WTC11 (cell line): ENCODE measurements at regions not wholly inside any gene's neighbourhood (a gene's known extent, or its start where the extent isn't known, plus 50 kb on each side); places are given as distances from the start of the nearest gene placed in this dataset.

Experiments
- ATAC-seq: fragments of 200-7000 bp; cut with Tn5 transposase; 2 replicates; pipeline ENCODE4 v1.10.0; 2021; ENCODE audit warnings: mild to moderate bottlenecking, moderate library complexity
- CTCF ChIA-PET: fragments of 300-600 bp; sonication (Branson Sonifier 250); formaldehyde crosslinking; loops from one replicate; lab custom pipeline; 2021; ENCODE audit warnings: antibody characterized with exemption; lab: Charles Lee
- POLR2A ChIA-PET: fragments of 350-600 bp; sonication (Branson Sonifier 250); formaldehyde crosslinking; loops from one replicate; lab custom pipeline; 2021; ENCODE audit warnings: antibody characterized with exemption; lab: Charles Lee
- DNase-seq: peaks from one replicate; pipeline ENCODE4 v3.0.0; 2021; ENCODE audit warnings: low spot score
- H3K27ac Mint-ChIP-seq: 2 replicates; pipeline ENCODE4 v1.8.0; 2021; ENCODE audit warnings: mixed read lengths
- H3K27me3 Mint-ChIP-seq: 2 replicates; pipeline ENCODE4 v1.8.0; 2021; ENCODE audit warnings: low read depth, mild to moderate bottlenecking, moderate library complexity, mixed read lengths
- H3K36me3 Mint-ChIP-seq: 2 replicates; pipeline ENCODE4 v1.8.0; 2021; ENCODE audit warnings: mixed read lengths
- H3K4me1 Mint-ChIP-seq: 2 replicates; pipeline ENCODE4 v1.8.0; 2022; ENCODE audit warnings: mixed read lengths
- H3K4me3 Mint-ChIP-seq: 2 replicates; pipeline ENCODE4 v1.8.0; 2021; ENCODE audit warnings: mild to moderate bottlenecking, moderate library complexity, mixed read lengths
- H3K9me3 Mint-ChIP-seq: 2 replicates; pipeline ENCODE4 v1.8.0; 2021; ENCODE audit warnings: mixed read lengths
- ATF1 ChIP-seq: sonication (generic); formaldehyde crosslinking; IDR thresholded peaks from 2 replicates; pipeline ENCODE4 v1.8.1; 2023; ENCODE audit warnings: mild to moderate bottlenecking, moderate library complexity, missing genetic modification reagents
- FOXK1 ChIP-seq: sonication (generic); formaldehyde crosslinking; IDR thresholded peaks from 2 replicates; pipeline ENCODE4 v1.8.0; 2022; ENCODE audit warnings: mild to moderate bottlenecking, moderate library complexity, missing genetic modification reagents
- FOXP1 ChIP-seq: sonication (generic); formaldehyde crosslinking; IDR thresholded peaks from 2 replicates; pipeline ENCODE4 v1.8.0; 2022; ENCODE audit warnings: missing genetic modification reagents, mild to moderate bottlenecking, moderate library complexity, borderline replicate concordance
- GABPB1 ChIP-seq: sonication (generic); formaldehyde crosslinking; IDR thresholded peaks from 2 replicates; pipeline ENCODE4 v1.8.1; 2023; ENCODE audit warnings: mild to moderate bottlenecking, missing genetic modification reagents
- MXD4 ChIP-seq: fragments of 250-450 bp; sonication (Bioruptor Pico); IDR thresholded peaks from 2 replicates; pipeline ENCODE4 v1.8.0; 2021; ENCODE audit warnings: mild to moderate bottlenecking, moderate library complexity, borderline replicate concordance
- NFE2L1 ChIP-seq: sonication (generic); formaldehyde crosslinking; IDR thresholded peaks from 2 replicates; pipeline ENCODE4 v1.8.1; 2023; ENCODE audit warnings: missing genetic modification reagents
- NR1H2 ChIP-seq: sonication (generic); formaldehyde crosslinking; IDR thresholded peaks from 2 replicates; pipeline ENCODE4 v1.9.0; 2021; ENCODE audit warnings: mild to moderate bottlenecking, moderate library complexity, missing genetic modification reagents
- NR3C1 ChIP-seq: sonication (generic); formaldehyde crosslinking; conservative IDR thresholded peaks from 2 replicates; pipeline ENCODE4 v1.8.1; 2023; ENCODE audit warnings: low read depth, mild to moderate bottlenecking, missing genetic modification reagents
- RORB ChIP-seq: fragments of 250-450 bp; sonication (Bioruptor Pico); IDR thresholded peaks from 2 replicates; pipeline ENCODE4 v1.9.0; 2021; ENCODE audit warnings: mild to moderate bottlenecking
- SMAD4 ChIP-seq: sonication (generic); formaldehyde crosslinking; IDR thresholded peaks from 2 replicates; pipeline ENCODE4 v1.8.0; 2022; ENCODE audit warnings: mild to moderate bottlenecking, missing genetic modification reagents
- USF2 ChIP-seq: sonication (generic); formaldehyde crosslinking; IDR thresholded peaks from 2 replicates; pipeline ENCODE4 v1.8.1; 2023; ENCODE audit warnings: mild to moderate bottlenecking, missing genetic modification reagents, moderate library complexity
- ZNF263 ChIP-seq: sonication (generic); formaldehyde crosslinking; IDR thresholded peaks from 2 replicates; pipeline ENCODE4 v1.8.1; 2022; ENCODE audit warnings: low read depth, mild to moderate bottlenecking, moderate library complexity, missing genetic modification reagents
- ZNF281 ChIP-seq: sonication (generic); formaldehyde crosslinking; IDR thresholded peaks from 2 replicates; pipeline ENCODE4 v1.8.0; 2023; ENCODE audit warnings: mild to moderate bottlenecking, missing genetic modification reagents
- ZNF396 ChIP-seq: fragments of 250-450 bp; sonication (Bioruptor Pico); IDR thresholded peaks from 2 replicates; pipeline ENCODE4 v1.8.0; 2021; ENCODE audit warnings: mild to moderate bottlenecking, moderate library complexity, borderline replicate concordance
- TF ChIP-seq, protein P1 (sequence below): sonication (generic); formaldehyde crosslinking; IDR thresholded peaks from 2 replicates; pipeline ENCODE4 v1.8.1; 2022; ENCODE audit warnings: low read depth, missing genetic modification reagents, borderline replicate concordance
- TF ChIP-seq, protein P2 (sequence below): sonication (generic); formaldehyde crosslinking; IDR thresholded peaks from 2 replicates; pipeline ENCODE4 v1.8.0; 2022; ENCODE audit warnings: missing genetic modification reagents
- TF ChIP-seq, protein P3 (sequence below): fragments of 250-450 bp; sonication (Bioruptor Pico); IDR thresholded peaks from 2 replicates; pipeline ENCODE4 v1.9.0; 2021; ENCODE audit warnings: moderate library complexity, mild to moderate bottlenecking, inconsistent platforms, borderline replicate concordance
- TF ChIP-seq, protein P4 (sequence below): fragments of 250-450 bp; sonication (Bioruptor Pico); conservative IDR thresholded peaks from 2 replicates; pipeline ENCODE4 v1.9.0; 2021; ENCODE audit warnings: mild to moderate bottlenecking

- TF ChIP-seq, protein P1, sequence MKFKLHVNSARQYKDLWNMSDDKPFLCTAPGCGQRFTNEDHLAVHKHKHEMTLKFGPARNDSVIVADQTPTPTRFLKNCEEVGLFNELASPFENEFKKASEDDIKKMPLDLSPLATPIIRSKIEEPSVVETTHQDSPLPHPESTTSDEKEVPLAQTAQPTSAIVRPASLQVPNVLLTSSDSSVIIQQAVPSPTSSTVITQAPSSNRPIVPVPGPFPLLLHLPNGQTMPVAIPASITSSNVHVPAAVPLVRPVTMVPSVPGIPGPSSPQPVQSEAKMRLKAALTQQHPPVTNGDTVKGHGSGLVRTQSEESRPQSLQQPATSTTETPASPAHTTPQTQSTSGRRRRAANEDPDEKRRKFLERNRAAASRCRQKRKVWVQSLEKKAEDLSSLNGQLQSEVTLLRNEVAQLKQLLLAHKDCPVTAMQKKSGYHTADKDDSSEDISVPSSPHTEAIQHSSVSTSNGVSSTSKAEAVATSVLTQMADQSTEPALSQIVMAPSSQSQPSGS (CRISPR knock-in tag): no peak
- no peak for TF ChIP-seq NR3C1
- TF ChIP-seq ZNF281 (CRISPR knock-in tag): no peak
- no peak for TF ChIP-seq ATF1 (CRISPR knock-in tag)
- no peak for TF ChIP-seq ZNF263 (CRISPR knock-in tag)
- TF ChIP-seq, protein P2, sequence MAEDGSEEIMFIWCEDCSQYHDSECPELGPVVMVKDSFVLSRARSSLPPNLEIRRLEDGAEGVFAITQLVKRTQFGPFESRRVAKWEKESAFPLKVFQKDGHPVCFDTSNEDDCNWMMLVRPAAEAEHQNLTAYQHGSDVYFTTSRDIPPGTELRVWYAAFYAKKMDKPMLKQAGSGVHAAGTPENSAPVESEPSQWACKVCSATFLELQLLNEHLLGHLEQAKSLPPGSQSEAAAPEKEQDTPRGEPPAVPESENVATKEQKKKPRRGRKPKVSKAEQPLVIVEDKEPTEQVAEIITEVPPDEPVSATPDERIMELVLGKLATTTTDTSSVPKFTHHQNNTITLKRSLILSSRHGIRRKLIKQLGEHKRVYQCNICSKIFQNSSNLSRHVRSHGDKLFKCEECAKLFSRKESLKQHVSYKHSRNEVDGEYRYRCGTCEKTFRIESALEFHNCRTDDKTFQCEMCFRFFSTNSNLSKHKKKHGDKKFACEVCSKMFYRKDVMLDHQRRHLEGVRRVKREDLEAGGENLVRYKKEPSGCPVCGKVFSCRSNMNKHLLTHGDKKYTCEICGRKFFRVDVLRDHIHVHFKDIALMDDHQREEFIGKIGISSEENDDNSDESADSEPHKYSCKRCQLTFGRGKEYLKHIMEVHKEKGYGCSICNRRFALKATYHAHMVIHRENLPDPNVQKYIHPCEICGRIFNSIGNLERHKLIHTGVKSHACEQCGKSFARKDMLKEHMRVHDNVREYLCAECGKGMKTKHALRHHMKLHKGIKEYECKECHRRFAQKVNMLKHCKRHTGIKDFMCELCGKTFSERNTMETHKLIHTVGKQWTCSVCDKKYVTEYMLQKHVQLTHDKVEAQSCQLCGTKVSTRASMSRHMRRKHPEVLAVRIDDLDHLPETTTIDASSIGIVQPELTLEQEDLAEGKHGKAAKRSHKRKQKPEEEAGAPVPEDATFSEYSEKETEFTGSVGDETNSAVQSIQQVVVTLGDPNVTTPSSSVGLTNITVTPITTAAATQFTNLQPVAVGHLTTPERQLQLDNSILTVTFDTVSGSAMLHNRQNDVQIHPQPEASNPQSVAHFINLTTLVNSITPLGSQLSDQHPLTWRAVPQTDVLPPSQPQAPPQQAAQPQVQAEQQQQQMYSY (CRISPR knock-in tag): no peak
- TF ChIP-seq ZNF396 (CRISPR knock-in tag): no peak
Measured at GRCh38 chr15:70466305-70466704, 297.1 kb downstream of the UACA start (continued).

- Mint-ChIP-seq H3K27ac (no peak overlapping the region), H3K9me3 (no peaks in the 10 kb centered on the region), H3K4me1 (0 out of 2 replicates have a peak, but pooled peaks cover 2% of the 10 kb centered on the region), H3K27me3 (no peaks in the 10 kb centered on the region), H3K4me3 (no peak overlapping the region), H3K36me3 (no peaks in the 10 kb centered on the region)
- ATAC-seq (no peak), DNase-seq (no peak)
- ChIA-PET CTCF (interaction anchor here (0.7 to 2.5 kb wide), 4 partner anchors 39 to 103 kb away, joined by 3 to 14 read pairs (median 6); no protein-coding TSS in a partner anchor), POLR2A (no interaction called here)
- TF ChIP-seq, protein P3, sequence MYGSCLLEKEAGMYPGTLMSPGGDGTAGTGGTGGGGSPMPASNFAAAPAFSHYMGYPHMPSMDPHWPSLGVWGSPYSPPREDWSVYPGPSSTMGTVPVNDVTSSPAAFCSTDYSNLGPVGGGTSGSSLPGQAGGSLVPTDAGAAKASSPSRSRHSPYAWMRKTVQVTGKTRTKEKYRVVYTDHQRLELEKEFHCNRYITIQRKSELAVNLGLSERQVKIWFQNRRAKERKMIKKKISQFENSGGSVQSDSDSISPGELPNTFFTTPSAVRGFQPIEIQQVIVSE (CRISPR knock-in tag): no peak
- TF ChIP-seq FOXK1 (CRISPR knock-in tag) (no peak), MXD4 (CRISPR knock-in tag) (no peak), NR1H2 (no peak), NFE2L1 (CRISPR knock-in tag) (no peak), GABPB1 (no peak), FOXP1 (CRISPR knock-in tag) (no peak), SMAD4 (CRISPR knock-in tag) (no peak), USF2 (CRISPR knock-in tag) (no peak), RORB (CRISPR knock-in tag) (no peak)
- TF ChIP-seq, protein P4, sequence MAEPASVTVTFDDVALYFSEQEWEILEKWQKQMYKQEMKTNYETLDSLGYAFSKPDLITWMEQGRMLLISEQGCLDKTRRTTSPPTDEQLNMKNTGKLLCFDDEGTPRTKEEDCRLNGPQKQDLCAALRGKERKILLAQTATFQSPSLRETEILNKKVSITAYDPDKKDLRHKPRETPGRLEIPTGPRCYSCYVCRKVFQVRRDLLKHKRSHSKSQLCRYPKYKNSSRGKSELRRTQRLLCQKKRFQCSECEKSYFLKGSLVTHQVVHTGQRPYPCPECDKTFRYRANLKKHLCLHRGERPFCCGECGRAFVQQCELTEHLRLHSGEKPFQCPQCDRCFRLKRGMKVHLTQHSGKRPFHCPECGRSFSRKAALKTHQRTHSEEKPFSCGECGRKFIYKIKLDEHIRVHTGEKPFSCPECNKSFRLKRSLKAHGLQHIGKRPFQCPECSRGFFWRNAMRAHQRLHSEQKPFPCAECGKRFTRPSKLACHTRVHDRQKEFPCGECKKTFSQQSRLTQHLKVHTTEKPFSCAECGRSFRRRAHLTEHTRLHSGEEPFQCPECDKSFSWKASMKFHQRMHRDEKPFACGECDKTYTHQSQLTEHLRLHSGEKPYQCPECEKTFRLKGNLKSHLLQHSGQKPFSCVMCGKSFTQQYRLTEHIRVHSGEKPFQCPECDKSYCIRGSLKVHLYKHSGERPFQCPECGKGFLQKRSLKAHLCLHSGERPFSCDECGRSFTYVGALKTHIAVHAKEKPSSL: no peak
- TF ChIP-seq, protein P2 (CRISPR knock-in tag): no peak
Measured at GRCh38 chr15:70465812-70466211, 297.5 kb downstream of the UACA start.
